K562 (cell line): ENCODE measurements at regions not wholly inside any gene's neighbourhood (a gene's known extent, or its start where the extent isn't known, plus 50 kb on each side); places are given as distances from the start of the nearest gene placed in this dataset.

ENCODE experiments used
- ATAC-seq: fragments of 200-7000 bp; cut with Tn5 transposase; 3 replicates; pipeline ENCODE4 v1.9.1; 2020; ENCODE audit warnings: moderate library complexity
- BruUV-seq: library from RNA; stranded (reverse); fragments of 400-500 nt; replicated peaks from 2 replicates; lab custom pipeline; 2021; lab: Mats Ljungman, UMichigan
- CTCF ChIA-PET: fragments of 300-600 bp; formaldehyde crosslinking; extraction: SDS; loops from one replicate; lab custom pipeline; 2021; ENCODE audit warnings: low intra/inter-chr PET ratio; lab: Yijun Ruan, JAX
- POLR2A ChIA-PET: fragments of 300-600, 350-650 bp; sonication (Branson Sonifier 250); formaldehyde crosslinking; extraction: SDS; loops from one replicate; lab custom pipeline; 2021; ENCODE audit warnings: antibody characterized with exemption, inconsistent platforms; lab: Yijun Ruan, JAX
- DNase-seq, 4 experiments: peaks; one replicate each; pipeline versions ENCODE4 v3.0.0 to v3.0.0-alpha.2; 2011 to 2018; ENCODE audit warnings: low spot score in 3 of 4, mixed read lengths in 3 of 4; ENCODE audit errors: extremely low read depth in 1 of 4
- FAIRE-seq: peaks from 2 replicates; lab custom pipeline; 2011; peaks lifted over from hg19 to GRCh38; lab: Jason Lieb, UNC
- H2AFZ ChIP-seq: 2 replicates; pipeline ENCODE4 v1.6.0; 2011; ENCODE audit warnings: low read depth, low read length, control low read depth, inconsistent platforms
- H3K27ac ChIP-seq: fragments of 200-600 bp; 3 replicates; pipeline ENCODE4 v1.8.0; 2011; ENCODE audit warnings: low read depth, mild to moderate bottlenecking, control low read depth, inconsistent platforms, low read length, moderate library complexity, mixed read lengths; ENCODE audit errors: extremely low read depth
- H3K27me3 ChIP-seq, 2 experiments: fragments of 300-600 bp in 1 of 2; 2 replicates in 1 of 2; 3 replicates in 1 of 2; pipeline versions ENCODE4 v1.6.0 to v1.8.0; 2011; ENCODE audit warnings: inconsistent platforms in 2 of 2, low read length in 2 of 2, mild to moderate bottlenecking in 1 of 2, mixed read lengths in 1 of 2, moderate library complexity in 1 of 2; ENCODE audit not compliant: control insufficient read depth in 2 of 2, insufficient read depth in 2 of 2
- H3K36me3 ChIP-seq: fragments of 300-600 bp; 3 replicates; pipeline ENCODE4 v1.8.0; 2011; ENCODE audit warnings: mild to moderate bottlenecking, low read length, inconsistent platforms; ENCODE audit not compliant: control insufficient read depth, insufficient read depth
- H3K4me1 ChIP-seq, 2 experiments: fragments of 200-600 bp in 1 of 2; replicated peaks in 1 of 2; 2 replicates in 1 of 2; 3 replicates in 1 of 2; pipeline versions ENCODE4 v1.5.1 to v1.8.0; 2011; ENCODE audit warnings: inconsistent platforms in 2 of 2, low read length in 2 of 2, mild to moderate bottlenecking in 1 of 2, mixed read lengths in 1 of 2, moderate library complexity in 1 of 2; ENCODE audit not compliant: control insufficient read depth in 2 of 2, insufficient read depth in 2 of 2
- H3K4me2 ChIP-seq: 2 replicates; pipeline ENCODE4 v1.6.1; 2011; ENCODE audit warnings: low read length, control low read depth, inconsistent platforms, mixed read lengths; ENCODE audit not compliant: insufficient read depth
- H3K4me3 ChIP-seq: fragments of 200-600 bp; sonication (generic), shearing (Covaris generic); 2 replicates; pipeline ENCODE4 v1.5.1; 2016; ENCODE audit warnings: control low read depth, inconsistent platforms
- H3K79me2 ChIP-seq: fragments of 200-600 bp; 3 replicates; pipeline ENCODE4 v1.8.0; 2011; ENCODE audit warnings: low read length, inconsistent platforms; ENCODE audit not compliant: control insufficient read depth, insufficient read depth
- H3K9ac ChIP-seq, 2 experiments: 2 replicates each; pipeline versions ENCODE4 v1.6.0 to v1.6.1; 2011; ENCODE audit warnings: low read depth in 2 of 2, low read length in 2 of 2, control low read depth in 1 of 2, inconsistent platforms in 1 of 2, mild to moderate bottlenecking in 1 of 2, mixed read lengths in 1 of 2; ENCODE audit not compliant: insufficient read depth in 1 of 2
- H3K9me1 ChIP-seq: one replicate; pipeline ENCODE4 v1.6.0; 2011; ENCODE audit warnings: inconsistent platforms, mild to moderate bottlenecking, low read length, moderate library complexity; ENCODE audit not compliant: control insufficient read depth, insufficient read depth
- H3K9me3 ChIP-seq: replicated peaks from 2 replicates; pipeline ENCODE4 v1.5.1; 2011; ENCODE audit warnings: low read depth, low read length, inconsistent platforms; ENCODE audit not compliant: control insufficient read depth, insufficient read depth
- H4K20me1 ChIP-seq: replicated peaks from 2 replicates; pipeline ENCODE4 v1.6.1; 2011; ENCODE audit warnings: low read length, inconsistent platforms, mixed read lengths; ENCODE audit not compliant: control insufficient read depth, insufficient read depth
- MTA3 ChIP-seq: fragments of 450-650 bp; formaldehyde crosslinking; IDR thresholded peaks from 2 replicates; pipeline ENCODE4 v1.6.1; 2017; ENCODE audit warnings: mild to moderate bottlenecking, borderline replicate concordance
- WGBS: fragments of 100-300 bp; shearing (Covaris generic); methylation state at CpG from one replicate; pipeline ENCODE4 v1.1.6; 2016; ENCODE audit warnings: low coverage, mixed read lengths; ENCODE audit not compliant: insufficient coverage; ENCODE audit errors: missing lambda C conversion rate; 5-methylcytosine and 5-hydroxymethylcytosine counted together
- in situ Hi-C: fragments of 300-500 bp; cut with MboI; formaldehyde crosslinking; loops from 4 replicates; pipeline ENCODE4 v1.15.0; 2018; ENCODE audit warnings: inconsistent platforms, mixed read lengths
- intact Hi-C: fragments of 100-400 bp; cut with micrococcal nuclease; formaldehyde crosslinking; loops from 2 replicates; pipeline ENCODE4 v1.14.2; 2022
- TF ChIP-seq, protein P1 (sequence below): fragments of 450-650 bp; IDR thresholded peaks from 2 replicates; pipeline ENCODE4 v1.6.1; 2017; ENCODE audit warnings: antibody characterized with exemption
- TF ChIP-seq, protein P2 (sequence below): fragments of 450-650 bp; IDR thresholded peaks from 2 replicates; pipeline ENCODE4 v1.6.1; 2016

- Histone ChIP-seq H3K79me2 (no peaks in the 10 kb centered on the region), H3K9ac (no peak overlapping the region), H3K4me1 (no peaks in the 10 kb centered on the region), H3K27ac (no peak overlapping the region), H3K4me3 (no peak overlapping the region), H3K9me1 (no peaks in the 10 kb centered on the region), H3K4me2 (no peak overlapping the region), H3K36me3 (no peaks in the 10 kb centered on the region), H3K27me3 (0 out of 5 replicates have a peak, but pooled peaks cover 0 to 2% of the 10 kb centered on the region in 2 experiments), H3K9me3 (no peaks in the 10 kb centered on the region), H2AFZ (no peak overlapping the region), H4K20me1 (0 out of 2 replicates have a peak, but pooled peaks cover 4% of the 10 kb centered on the region)
- POLR2A ChIA-PET: interaction anchor here (0.9 kb wide), 1 partner anchor 103 kb away, joined by 4 read pairs; no protein-coding TSS in a partner anchor
- FAIRE-seq: no peak
- CTCF ChIA-PET: no interaction called here
- BruUV-seq: no TSS peak
- no peak for DNase-seq
- in situ Hi-C loops: loop anchor here (10.0 kb wide), 1 partner anchor 766 kb away; no protein-coding TSS in a partner anchor
- intact Hi-C loops: no loop called here
- no peak for TF ChIP-seq MTA3
- 0% methylated on average over 8 of the region's 8 CpGs for WGBS
- ATAC-seq: no peak
These were observed 223.9 kb downstream of the CDCA7 start for GRCh38 chr2:173578404-173579107.

DNA sequence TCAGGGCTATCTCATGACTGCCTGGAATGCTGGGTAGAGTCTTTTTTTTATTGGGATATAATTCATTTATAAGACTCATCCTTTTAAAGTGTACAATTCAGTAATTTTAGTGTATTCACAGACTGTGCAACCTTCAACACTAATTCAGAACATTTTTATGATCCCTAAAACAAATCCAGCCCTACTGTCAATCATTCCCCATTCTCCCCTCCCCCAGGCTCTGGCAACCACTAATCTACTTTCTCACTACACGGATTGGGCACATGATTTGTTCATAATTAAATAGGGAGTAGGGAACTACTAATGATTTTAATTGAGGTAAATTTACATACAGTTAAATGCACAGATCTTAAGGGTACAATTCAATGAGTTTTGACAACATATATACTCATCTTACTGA, 225.7 kb downstream of the CDCA7 start:
- Histone ChIP-seq H3K36me3 (no peaks in the 10 kb centered on the region), H3K9me3 (no peaks in the 10 kb centered on the region), H4K20me1 (0 out of 2 replicates have a peak, but pooled peaks cover 4% of the 10 kb centered on the region), H3K4me3 (no peak overlapping the region), H3K9ac (no peak overlapping the region), H3K27me3 (0 out of 5 replicates have a peak, but pooled peaks cover 0 to 4% of the 10 kb centered on the region in 2 experiments), H3K4me1 (no peaks in the 10 kb centered on the region), H3K4me2 (no peak overlapping the region), H3K79me2 (no peaks in the 10 kb centered on the region), H2AFZ (no peak overlapping the region), H3K9me1 (no peaks in the 10 kb centered on the region), H3K27ac (no peak overlapping the region)
- ChIA-PET CTCF (interaction anchor here (0.7 kb wide), 1 partner anchor 189 kb away, joined by 3 read pairs; no protein-coding TSS in a partner anchor), POLR2A (no interaction called here)
- FAIRE-seq: no peak
- 11% methylated on average over 1 of the region's 1 CpG for WGBS
- ATAC-seq: no peak
- in situ Hi-C loops: no loop called here
- intact Hi-C loops: no loop called here
- TF ChIP-seq, protein P1, sequence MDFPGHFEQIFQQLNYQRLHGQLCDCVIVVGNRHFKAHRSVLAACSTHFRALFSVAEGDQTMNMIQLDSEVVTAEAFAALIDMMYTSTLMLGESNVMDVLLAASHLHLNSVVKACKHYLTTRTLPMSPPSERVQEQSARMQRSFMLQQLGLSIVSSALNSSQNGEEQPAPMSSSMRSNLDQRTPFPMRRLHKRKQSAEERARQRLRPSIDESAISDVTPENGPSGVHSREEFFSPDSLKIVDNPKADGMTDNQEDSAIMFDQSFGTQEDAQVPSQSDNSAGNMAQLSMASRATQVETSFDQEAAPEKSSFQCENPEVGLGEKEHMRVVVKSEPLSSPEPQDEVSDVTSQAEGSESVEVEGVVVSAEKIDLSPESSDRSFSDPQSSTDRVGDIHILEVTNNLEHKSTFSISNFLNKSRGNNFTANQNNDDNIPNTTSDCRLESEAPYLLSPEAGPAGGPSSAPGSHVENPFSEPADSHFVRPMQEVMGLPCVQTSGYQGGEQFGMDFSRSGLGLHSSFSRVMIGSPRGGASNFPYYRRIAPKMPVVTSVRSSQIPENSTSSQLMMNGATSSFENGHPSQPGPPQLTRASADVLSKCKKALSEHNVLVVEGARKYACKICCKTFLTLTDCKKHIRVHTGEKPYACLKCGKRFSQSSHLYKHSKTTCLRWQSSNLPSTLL: no peak
- TF ChIP-seq, protein P2, sequence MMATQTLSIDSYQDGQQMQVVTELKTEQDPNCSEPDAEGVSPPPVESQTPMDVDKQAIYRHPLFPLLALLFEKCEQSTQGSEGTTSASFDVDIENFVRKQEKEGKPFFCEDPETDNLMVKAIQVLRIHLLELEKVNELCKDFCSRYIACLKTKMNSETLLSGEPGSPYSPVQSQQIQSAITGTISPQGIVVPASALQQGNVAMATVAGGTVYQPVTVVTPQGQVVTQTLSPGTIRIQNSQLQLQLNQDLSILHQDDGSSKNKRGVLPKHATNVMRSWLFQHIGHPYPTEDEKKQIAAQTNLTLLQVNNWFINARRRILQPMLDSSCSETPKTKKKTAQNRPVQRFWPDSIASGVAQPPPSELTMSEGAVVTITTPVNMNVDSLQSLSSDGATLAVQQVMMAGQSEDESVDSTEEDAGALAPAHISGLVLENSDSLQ: peak; percentile 57
- no peak for DNase-seq
- no TSS peak for BruUV-seq
